ENCODE measurements at regions not wholly inside any gene's neighbourhood (a gene's known extent, or its start where the extent isn't known, plus 50 kb on each side); places are given as distances from the start of the nearest gene placed in this dataset.
"Not testable (repeated sequence)": the region's sequence is repeated elsewhere in the genome, so short reads cannot be mapped to it uniquely, and the experiment has no call there.

DNA sequence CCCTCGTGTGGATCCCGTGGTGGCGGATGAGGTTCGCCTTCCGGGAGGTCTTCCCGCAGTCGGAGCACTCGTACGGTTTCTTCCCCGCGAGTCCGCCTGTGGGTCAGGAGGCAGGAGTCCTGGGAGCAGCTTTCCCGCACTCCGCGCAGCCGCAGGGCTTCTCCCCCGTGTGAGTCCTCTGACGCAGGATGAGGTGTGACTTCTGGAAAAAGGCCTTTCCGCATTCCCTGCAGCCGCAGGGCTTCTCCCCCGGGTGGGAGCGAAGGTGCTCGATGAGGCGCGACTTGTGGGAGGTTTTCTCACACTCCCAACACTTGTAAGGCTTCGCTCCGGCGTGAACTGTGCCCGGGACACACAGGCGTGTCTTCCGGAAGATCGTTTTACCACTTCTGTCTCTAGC, 68.8 kb upstream of the WIPI2 start:
- not testable (repeated sequence) for DNase-seq

GRCh38 chr7:5131238-5131637, 58.8 kb upstream of the WIPI2 start:
- DNase-seq: not testable (repeated sequence)

- no peak for DNase-seq
Measured at GRCh38 chr7:5132539-5132938, 57.5 kb upstream of the WIPI2 start.

DNA sequence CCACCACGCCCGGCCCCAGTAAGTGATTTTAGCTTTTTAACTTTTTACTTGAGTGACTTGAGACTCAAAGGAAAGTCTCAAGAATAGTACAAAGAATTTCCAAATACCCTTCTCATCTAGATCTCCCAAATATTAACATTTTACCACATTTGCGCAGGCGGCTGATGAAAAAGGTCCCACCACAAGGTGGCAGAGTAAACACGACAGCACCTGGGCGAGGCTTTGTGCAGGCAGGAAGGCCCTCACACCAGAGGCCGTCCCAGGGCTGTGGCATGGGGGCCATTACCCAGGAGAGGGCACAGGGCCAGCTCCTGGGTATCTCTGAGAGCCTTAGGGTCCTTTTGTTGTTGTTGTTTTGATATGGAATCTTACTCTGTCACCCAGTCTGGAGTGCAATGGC, 50.0 kb upstream of the WIPI2 start:
- peak; percentile 41 for DNase-seq

Data from activated CD4-positive, alpha-beta T cell treated with anti-CD3 and anti-CD28 coated beads for 48 hours (primary cell).